ENCODE measurements at regions not wholly inside any gene's neighbourhood (a gene's known extent, or its start where the extent isn't known, plus 50 kb on each side); places are given as distances from the start of the nearest gene placed in this dataset.
A peak's percentile ranks its signal among the peaks of the same experiment; 100 is the strongest.

DNA sequence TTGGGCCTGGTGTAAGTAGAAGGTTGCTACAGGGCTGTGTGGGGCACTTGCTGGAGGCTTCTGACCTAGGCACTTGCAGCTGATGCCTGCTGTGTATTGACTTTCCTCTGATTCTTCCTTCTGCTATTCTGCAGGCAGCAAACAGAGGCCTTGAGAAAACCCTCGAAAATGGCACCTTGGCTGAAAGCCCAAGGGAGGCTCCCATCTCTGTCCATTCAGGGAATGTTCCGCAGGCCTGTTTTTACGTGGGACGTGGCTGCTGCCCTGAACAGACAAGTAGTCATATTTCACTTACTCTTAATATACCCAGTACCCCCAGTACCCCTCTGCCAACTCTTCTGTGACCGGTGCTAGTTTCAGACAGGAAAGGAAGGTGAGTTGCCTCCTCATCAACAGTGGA, 664.7 kb downstream of the INHBA start:
- no peak for TF ChIP-seq POLR2A (IDR thresholded peaks at IDR 0.05)
- TF ChIP-seq, protein P1, sequence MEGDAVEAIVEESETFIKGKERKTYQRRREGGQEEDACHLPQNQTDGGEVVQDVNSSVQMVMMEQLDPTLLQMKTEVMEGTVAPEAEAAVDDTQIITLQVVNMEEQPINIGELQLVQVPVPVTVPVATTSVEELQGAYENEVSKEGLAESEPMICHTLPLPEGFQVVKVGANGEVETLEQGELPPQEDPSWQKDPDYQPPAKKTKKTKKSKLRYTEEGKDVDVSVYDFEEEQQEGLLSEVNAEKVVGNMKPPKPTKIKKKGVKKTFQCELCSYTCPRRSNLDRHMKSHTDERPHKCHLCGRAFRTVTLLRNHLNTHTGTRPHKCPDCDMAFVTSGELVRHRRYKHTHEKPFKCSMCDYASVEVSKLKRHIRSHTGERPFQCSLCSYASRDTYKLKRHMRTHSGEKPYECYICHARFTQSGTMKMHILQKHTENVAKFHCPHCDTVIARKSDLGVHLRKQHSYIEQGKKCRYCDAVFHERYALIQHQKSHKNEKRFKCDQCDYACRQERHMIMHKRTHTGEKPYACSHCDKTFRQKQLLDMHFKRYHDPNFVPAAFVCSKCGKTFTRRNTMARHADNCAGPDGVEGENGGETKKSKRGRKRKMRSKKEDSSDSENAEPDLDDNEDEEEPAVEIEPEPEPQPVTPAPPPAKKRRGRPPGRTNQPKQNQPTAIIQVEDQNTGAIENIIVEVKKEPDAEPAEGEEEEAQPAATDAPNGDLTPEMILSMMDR (IDR thresholded peaks at IDR 0.05), result no peak
- Histone ChIP-seq H3K36me3 (no peaks in the 10 kb centered on the region), H3K9me3 (no peaks in the 10 kb centered on the region), H3K27me3 (no peaks in the 10 kb centered on the region), H3K4me3 (no peak overlapping the region), H3K4me1 (no peaks in the 10 kb centered on the region), H3K27ac (peak overlapping the region in 1 of 2 donors; percentile 39)
- intact Hi-C loops (cut with DNase I; ENCODE audit: low total_unique reads), result no loop called here
- peak; percentile 58 to 61 for DNase-seq

DNA sequence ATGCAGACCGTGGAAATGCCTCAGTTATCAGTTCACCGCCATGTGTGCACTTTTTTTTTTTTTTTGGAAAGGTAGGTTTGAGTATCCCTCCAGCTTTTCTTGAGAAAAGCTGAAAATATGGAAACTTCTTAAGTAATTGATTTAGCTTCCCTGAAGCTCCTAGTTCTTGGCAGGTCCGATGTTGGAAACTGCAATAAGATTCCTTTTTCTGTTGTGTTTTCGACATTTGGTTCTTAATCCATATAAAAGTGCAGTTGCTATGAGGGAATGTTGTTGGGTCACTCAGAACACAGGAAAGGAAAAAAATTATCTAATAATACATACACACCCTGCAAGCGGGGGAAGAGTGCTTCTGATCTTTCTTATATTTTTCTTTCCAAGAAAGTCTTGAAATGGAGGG, 665.2 kb downstream of the INHBA start:
- H3K36me3 ChIP-seq, result no peaks in the 10 kb centered on the region
- TF ChIP-seq, protein P1 (IDR thresholded peaks at IDR 0.05), result no peak
- no peak for TF ChIP-seq POLR2A (IDR thresholded peaks at IDR 0.05)
- intact Hi-C loops (cut with DNase I; ENCODE audit: low total_unique reads), result no loop called here

DNA sequence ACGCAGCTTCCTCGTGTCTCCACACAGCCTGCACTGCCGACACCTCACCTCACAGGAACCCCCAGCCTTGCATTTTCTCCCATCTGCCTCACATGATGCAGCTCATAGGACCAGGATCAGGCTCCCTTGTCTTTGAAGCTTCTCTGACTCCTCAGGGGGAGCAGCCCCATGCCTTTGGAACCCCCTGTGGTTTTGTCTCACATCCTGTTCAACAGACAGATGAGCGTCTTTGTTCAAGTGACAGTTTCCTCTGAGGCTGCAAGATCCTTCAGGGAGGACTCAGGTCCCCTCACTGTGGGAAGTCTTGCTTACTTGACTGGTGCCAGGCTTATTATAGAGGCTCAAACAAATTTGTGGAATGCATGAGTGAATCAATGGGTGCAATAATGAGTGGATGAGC, 667.1 kb downstream of the INHBA start:
- Histone ChIP-seq H3K27ac (no peak overlapping the region), H3K36me3 (no peaks in the 10 kb centered on the region), H3K9me3 (no peaks in the 10 kb centered on the region), H3K4me3 (no peak overlapping the region), H3K4me1 (no peaks in the 10 kb centered on the region), H3K27me3 (no peaks in the 10 kb centered on the region)
- TF ChIP-seq POLR2A (IDR thresholded peaks at IDR 0.05), result no peak
- TF ChIP-seq, protein P1 (IDR thresholded peaks at IDR 0.05), result no peak
- intact Hi-C loops (cut with DNase I; ENCODE audit: low total_unique reads), result no loop called here
- DNase-seq, result no peak

More for the DNA sequence above, 665.2 kb downstream of the INHBA start:
- DNase-seq, result no peak
- Histone ChIP-seq H3K9me3 (no peaks in the 10 kb centered on the region), H3K27me3 (no peaks in the 10 kb centered on the region), H3K4me1 (no peaks in the 10 kb centered on the region), H3K4me3 (no peak overlapping the region), H3K27ac (no peak overlapping the region)

DNA sequence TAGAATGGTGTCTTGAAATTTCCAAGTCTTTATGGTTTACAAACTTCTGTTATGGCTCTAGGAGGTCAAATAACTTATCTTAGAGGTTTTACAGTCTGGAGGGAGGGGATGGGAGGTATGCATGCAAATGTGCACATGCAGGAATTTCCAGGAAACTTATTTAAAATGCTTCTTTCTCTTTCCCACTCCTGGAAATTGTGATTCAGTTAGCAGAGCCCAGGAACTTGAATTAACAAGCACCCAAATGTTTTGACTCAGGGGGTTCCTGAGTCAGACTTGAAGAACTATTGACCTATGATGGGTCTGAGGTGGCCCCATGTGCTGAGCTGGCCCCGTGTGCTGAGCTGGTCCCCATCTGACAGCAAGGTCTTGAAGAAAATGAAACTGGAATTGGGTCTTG, 669.4 kb downstream of the INHBA start:
- Histone ChIP-seq H3K27me3 (no peaks in the 10 kb centered on the region), H3K9me3 (no peaks in the 10 kb centered on the region), H3K4me1 (no peaks in the 10 kb centered on the region), H3K4me3 (no peak overlapping the region), H3K36me3 (no peaks in the 10 kb centered on the region), H3K27ac (no peak overlapping the region)
- intact Hi-C loops (cut with DNase I; ENCODE audit: low total_unique reads), result no loop called here
- TF ChIP-seq, protein P1 (IDR thresholded peaks at IDR 0.05), result no peak
- TF ChIP-seq POLR2A (IDR thresholded peaks at IDR 0.05), result no peak
- no peak for DNase-seq

DNA sequence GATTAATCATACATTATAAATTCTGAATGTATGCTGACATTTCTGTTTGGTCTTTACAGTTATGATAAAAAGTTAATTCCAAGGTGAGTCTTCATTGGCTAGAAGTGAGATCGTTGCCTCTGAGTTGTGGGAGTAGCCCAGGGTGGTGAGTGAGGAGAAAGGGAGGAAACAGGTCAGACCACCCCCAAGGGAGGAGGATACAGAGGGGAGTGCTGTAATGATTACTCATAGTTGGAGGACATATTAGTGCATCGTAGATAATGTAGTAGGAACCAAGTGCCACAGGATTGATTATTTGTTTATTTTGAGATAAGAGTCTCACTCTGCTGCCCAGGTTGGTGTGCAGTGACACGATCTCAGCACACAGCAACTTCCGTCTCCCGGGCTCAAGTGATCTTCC, 672.2 kb downstream of the INHBA start:
- H3K4me3 ChIP-seq, result no peak overlapping the region
- H3K27ac ChIP-seq, result no peak overlapping the region
- no peaks in the 10 kb centered on the region for H3K9me3 ChIP-seq
- H3K36me3 ChIP-seq, result no peaks in the 10 kb centered on the region
- no peak for TF ChIP-seq POLR2A (IDR thresholded peaks at IDR 0.05)
- TF ChIP-seq, protein P1 (IDR thresholded peaks at IDR 0.05), result no peak
- H3K27me3 ChIP-seq, result no peaks in the 10 kb centered on the region
- intact Hi-C loops (cut with DNase I; ENCODE audit: low total_unique reads), result no loop called here
- no peak for DNase-seq
- H3K4me1 ChIP-seq, result no peaks in the 10 kb centered on the region
